ENCODE measurements at regions not wholly inside any gene's neighbourhood (a gene's known extent, or its start where the extent isn't known, plus 50 kb on each side); places are given as distances from the start of the nearest gene placed in this dataset.

GRCh38 chr12:4111010-4111409, 162.6 kb upstream of the CCND2 start:
- H3K9me3 Mint-ChIP-seq = no peaks in the 10 kb centered on the region
- H3K27ac ChIP-seq (ENCODE audit: low read depth, low read length) = no peak overlapping the region

GRCh38 chr12:4109826-4110225, 163.7 kb upstream of the CCND2 start:
- H3K36me3 Mint-ChIP-seq (ENCODE audit: low read depth) = no peaks in the 10 kb centered on the region
- no peak overlapping the region for H3K4me3 ChIP-seq (ENCODE audit: low read length)
- no peak for DNase-seq
- no peaks in the 10 kb centered on the region for H3K9me3 Mint-ChIP-seq
- no peaks in the 10 kb centered on the region for H3K9me3 ChIP-seq (ENCODE audit: control insufficient read depth, low read length)
- no peak for TF ChIP-seq CTCF (conservative IDR thresholded peaks at IDR 0.05)
- no peaks in the 10 kb centered on the region for H3K4me1 ChIP-seq (ENCODE audit: control insufficient read depth, insufficient read depth, low read length)
- H3K27me3 Mint-ChIP-seq (ENCODE audit: insufficient read depth) = peaks cover 15% of the 10 kb centered on the region
- no peak overlapping the region for H3K27ac Mint-ChIP-seq
- no peaks in the 10 kb centered on the region for H3K36me3 ChIP-seq (ENCODE audit: control insufficient read depth, insufficient read depth, low read length)
- H3K4me3 Mint-ChIP-seq = no peak overlapping the region
- no peak overlapping the region for H3K9ac ChIP-seq (ENCODE audit: extremely low read depth, low read length, poor library complexity, severe bottlenecking)
- peaks cover 3% of the 10 kb centered on the region for H3K4me1 Mint-ChIP-seq
- 97 to 100% methylated on average over 3 to 5 of the region's 5 CpGs for WGBS, 2 experiments (ENCODE audit: insufficient coverage in 1 of 2, insufficient read length in 1 of 2)
- H3K27ac ChIP-seq (ENCODE audit: low read depth, low read length) = no peak overlapping the region
- peaks cover 6% of the 10 kb centered on the region for H3K27me3 ChIP-seq (ENCODE audit: control insufficient read depth, insufficient read depth, low read length, poor library complexity, severe bottlenecking)

More at GRCh38 chr12:4111010-4111409, 162.6 kb upstream of the CCND2 start:
- H3K27ac Mint-ChIP-seq = no peak overlapping the region
- 98% methylated on average over 5 of the region's 5 CpGs; no CpG with 5 or more reads in 1 of the 2 experiments for WGBS, 2 experiments (ENCODE audit: insufficient coverage in 1 of 2, insufficient read length in 1 of 2)
- DNase-seq = no peak
- H3K36me3 ChIP-seq (ENCODE audit: control insufficient read depth, insufficient read depth, low read length) = no peaks in the 10 kb centered on the region
- no peak overlapping the region for H3K4me3 ChIP-seq (ENCODE audit: low read length)
- no peaks in the 10 kb centered on the region for H3K9me3 ChIP-seq (ENCODE audit: control insufficient read depth, low read length)
- no peak for TF ChIP-seq CTCF (conservative IDR thresholded peaks at IDR 0.05)
- H3K27me3 ChIP-seq (ENCODE audit: control insufficient read depth, insufficient read depth, low read length, poor library complexity, severe bottlenecking) = peaks cover 6% of the 10 kb centered on the region
- peaks cover 18% of the 10 kb centered on the region for H3K27me3 Mint-ChIP-seq (ENCODE audit: insufficient read depth)
- H3K9ac ChIP-seq (ENCODE audit: extremely low read depth, low read length, poor library complexity, severe bottlenecking) = no peak overlapping the region
- peaks cover 10% of the 10 kb centered on the region for H3K4me1 Mint-ChIP-seq
- no peak overlapping the region for H3K4me3 Mint-ChIP-seq
- H3K36me3 Mint-ChIP-seq (ENCODE audit: low read depth) = no peaks in the 10 kb centered on the region
- no peaks in the 10 kb centered on the region for H3K4me1 ChIP-seq (ENCODE audit: control insufficient read depth, insufficient read depth, low read length)

GRCh38 chr12:4108803-4109345, 164.7 kb upstream of the CCND2 start:
- 97 to 100% methylated on average over 3 to 5 of the region's 5 CpGs for WGBS, 2 experiments (ENCODE audit: insufficient coverage in 1 of 2, insufficient read length in 1 of 2)
- H3K9me3 Mint-ChIP-seq = no peaks in the 10 kb centered on the region

More at GRCh38 chr12:4108803-4109345, 164.7 kb upstream of the CCND2 start:
- H3K27me3 ChIP-seq (ENCODE audit: control insufficient read depth, insufficient read depth, low read length, poor library complexity, severe bottlenecking) = peaks cover 6% of the 10 kb centered on the region
- H3K4me3 Mint-ChIP-seq = no peak overlapping the region
- H3K27ac Mint-ChIP-seq = no peak overlapping the region
- peaks cover 2% of the 10 kb centered on the region for H3K4me1 Mint-ChIP-seq
- no peaks in the 10 kb centered on the region for H3K4me1 ChIP-seq (ENCODE audit: control insufficient read depth, insufficient read depth, low read length)
- no peak overlapping the region for H3K27ac ChIP-seq (ENCODE audit: low read depth, low read length)
- no peaks in the 10 kb centered on the region for H3K36me3 ChIP-seq (ENCODE audit: control insufficient read depth, insufficient read depth, low read length)
- peaks cover 15% of the 10 kb centered on the region for H3K27me3 Mint-ChIP-seq (ENCODE audit: insufficient read depth)
- no peaks in the 10 kb centered on the region for H3K9me3 ChIP-seq (ENCODE audit: control insufficient read depth, low read length)
- no peak overlapping the region for H3K9ac ChIP-seq (ENCODE audit: extremely low read depth, low read length, poor library complexity, severe bottlenecking)
- no peaks in the 10 kb centered on the region for H3K36me3 Mint-ChIP-seq (ENCODE audit: low read depth)
- TF ChIP-seq CTCF (conservative IDR thresholded peaks at IDR 0.05) = no peak
- DNase-seq = no peak
- no peak overlapping the region for H3K4me3 ChIP-seq (ENCODE audit: low read length)

Data from endodermal cell (in vitro differentiated cells).